Neuronal stem cell (in vitro differentiated cells): ENCODE measurements at regions not wholly inside any gene's neighbourhood (a gene's known extent, or its start where the extent isn't known, plus 50 kb on each side); places are given as distances from the start of the nearest gene placed in this dataset.
"Not testable (repeated sequence)": the region's sequence is repeated elsewhere in the genome, so short reads cannot be mapped to it uniquely, and the experiment has no call there.

ENCODE experiments used
- DNase-seq: peaks from one replicate; pipeline ENCODE4 v3.0.0-alpha.2; 2013; ENCODE audit warnings: low spot score
- H2AFZ ChIP-seq: one replicate; pipeline ENCODE4 v1.6.1; 2013; ENCODE audit warnings: mild to moderate bottlenecking, low read length, inconsistent platforms
- H2AK5ac ChIP-seq: 2 replicates; pipeline ENCODE4 v1.6.1; 2013; ENCODE audit warnings: low read depth, mild to moderate bottlenecking, inconsistent platforms, low read length, moderate library complexity, mixed read lengths
- H2BK120ac ChIP-seq: 2 replicates; pipeline ENCODE4 v1.6.1; 2013; ENCODE audit warnings: low read depth, mild to moderate bottlenecking, inconsistent platforms, low read length, moderate library complexity, mixed read lengths
- H2BK12ac ChIP-seq: one replicate; pipeline ENCODE4 v1.6.1; 2013; ENCODE audit warnings: low read length, inconsistent platforms
- H2BK15ac ChIP-seq: 2 replicates; pipeline ENCODE4 v1.6.1; 2013; ENCODE audit warnings: mild to moderate bottlenecking, low read length, inconsistent platforms, mixed read lengths
- H2BK5ac ChIP-seq: one replicate; pipeline ENCODE4 v1.6.1; 2013; ENCODE audit warnings: inconsistent platforms, mild to moderate bottlenecking, low read length, moderate library complexity
- H3K14ac ChIP-seq: one replicate; pipeline ENCODE4 v1.6.1; 2013; ENCODE audit warnings: low read length, inconsistent platforms
- H3K18ac ChIP-seq: 2 replicates; pipeline ENCODE4 v1.6.1; 2013; ENCODE audit warnings: low read length, inconsistent platforms
- H3K23ac ChIP-seq: 2 replicates; pipeline ENCODE4 v1.6.1; 2013; ENCODE audit warnings: low read depth, mild to moderate bottlenecking, mixed read lengths, low read length, inconsistent platforms; ENCODE audit not compliant: poor library complexity
- H3K27ac ChIP-seq: replicated peaks from 3 replicates; pipeline ENCODE4 v1.5.1; 2013; ENCODE audit warnings: low read length, inconsistent platforms
- H3K27me3 ChIP-seq, 3 experiments: 2 replicates each; pipeline ENCODE4 v1.6.1; 2013; ENCODE audit warnings: low read length in 3 of 3, mild to moderate bottlenecking in 2 of 3, inconsistent platforms in 1 of 3, low read depth in 1 of 3, mixed read lengths in 1 of 3, moderate library complexity in 1 of 3; ENCODE audit not compliant: control insufficient read depth in 3 of 3, insufficient read depth in 3 of 3
- H3K36me3 ChIP-seq, 2 donors: replicated peaks in 1 of 2; 2 replicates each; pipeline ENCODE4 v1.6.1; 2013; ENCODE audit warnings: low read length in 2 of 2; ENCODE audit not compliant: control insufficient read depth in 2 of 2, insufficient read depth in 2 of 2
- H3K4ac ChIP-seq: 2 replicates; pipeline ENCODE4 v1.6.1; 2013; ENCODE audit warnings: inconsistent platforms, mild to moderate bottlenecking, low read length, moderate library complexity
- H3K4me1 ChIP-seq, 2 donors: 1 replicate in 1 of 2; 2 replicates in 1 of 2; pipeline ENCODE4 v1.6.1; 2013; ENCODE audit warnings: low read length in 2 of 2, low read depth in 1 of 2; ENCODE audit not compliant: control insufficient read depth in 2 of 2, insufficient read depth in 1 of 2
- H3K4me2 ChIP-seq: one replicate; pipeline ENCODE4 v1.6.1; 2013; ENCODE audit warnings: mild to moderate bottlenecking, low read length, inconsistent platforms; ENCODE audit not compliant: insufficient read depth, poor library complexity, severe bottlenecking
- H3K4me3 ChIP-seq, 2 donors: 2 replicates each; pipeline ENCODE4 v1.5.1; 2013; ENCODE audit warnings: low read length in 2 of 2, mild to moderate bottlenecking in 2 of 2, inconsistent platforms in 1 of 2, moderate library complexity in 1 of 2
- H3K79me1 ChIP-seq: one replicate; pipeline ENCODE4 v1.6.1; 2013; ENCODE audit warnings: low read depth, mild to moderate bottlenecking, inconsistent platforms, low read length, moderate library complexity
- H3K9ac ChIP-seq: one replicate; pipeline ENCODE4 v1.6.1; 2013; ENCODE audit warnings: mild to moderate bottlenecking, low read depth, low read length, inconsistent platforms; ENCODE audit not compliant: poor library complexity
- H3K9me3 ChIP-seq, 2 donors: replicated peaks in 1 of 2; 2 replicates each; pipeline versions ENCODE3 to v1.6.1; 2013; ENCODE audit warnings: low read length in 2 of 2, mild to moderate bottlenecking in 2 of 2, inconsistent platforms in 1 of 2, low read depth in 1 of 2, mixed read lengths in 1 of 2, moderate library complexity in 1 of 2; ENCODE audit not compliant: control insufficient read depth in 2 of 2, insufficient read depth in 1 of 2
- H4K8ac ChIP-seq: one replicate; pipeline ENCODE4 v1.6.1; 2013; ENCODE audit warnings: low read depth, mild to moderate bottlenecking, inconsistent platforms, low read length, moderate library complexity
- H4K91ac ChIP-seq: one replicate; pipeline ENCODE4 v1.6.1; 2013; ENCODE audit warnings: low read length, low read depth, mild to moderate bottlenecking, inconsistent platforms; ENCODE audit not compliant: poor library complexity
- WGBS, 2 donors: extraction: QIAGEN DNeasy Blood & Tissue Kit; methylation state at CpG; one replicate each; pipeline ENCODE4 v1.1.7; 2013; ENCODE audit warnings: missing lambda C conversion rate in 2 of 2, mixed read lengths in 1 of 2; ENCODE audit not compliant: insufficient read length in 2 of 2, insufficient replicate concordance in 1 of 2; ENCODE audit errors: extremely low coverage in 2 of 2; 5-methylcytosine and 5-hydroxymethylcytosine counted together

DNA sequence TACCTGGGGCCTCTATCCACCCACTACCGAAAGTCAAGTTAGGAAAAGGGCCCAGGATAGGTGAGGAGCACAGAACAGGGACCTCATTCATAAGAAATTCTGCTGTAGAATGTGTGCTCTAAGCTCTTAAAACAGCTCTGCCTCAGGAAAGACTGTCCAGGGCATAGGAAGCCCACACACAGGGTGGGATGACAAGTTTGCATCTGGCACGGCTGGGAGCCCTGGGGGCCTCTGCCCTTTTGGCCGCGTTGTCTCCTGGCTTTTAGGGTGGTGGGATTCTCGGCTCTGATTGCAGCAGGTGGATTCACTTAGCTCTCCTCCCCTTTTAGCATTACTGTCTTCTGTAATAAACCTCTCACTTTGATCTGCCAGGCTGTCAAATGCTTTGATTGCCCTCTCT, 389.5 kb upstream of the ZNF337 start:
- not testable (repeated sequence) for H2AFZ ChIP-seq, H2BK12ac ChIP-seq, H2BK5ac ChIP-seq, H3K4me3 ChIP-seq, H3K4ac ChIP-seq, H3K23ac ChIP-seq, H2BK120ac ChIP-seq, H3K27ac ChIP-seq, H2AK5ac ChIP-seq, H3K9me3 ChIP-seq, H3K4me2 ChIP-seq, H3K4me1 ChIP-seq, H3K27me3 ChIP-seq, H3K36me3 ChIP-seq, DNase-seq, H3K18ac ChIP-seq, H3K9ac ChIP-seq, H3K14ac ChIP-seq, H2BK15ac ChIP-seq, H4K8ac ChIP-seq, H3K79me1 ChIP-seq, H4K91ac ChIP-seq
- WGBS, 2 donors, result no CpG with 5 or more reads among the region's 5 CpGs

DNA sequence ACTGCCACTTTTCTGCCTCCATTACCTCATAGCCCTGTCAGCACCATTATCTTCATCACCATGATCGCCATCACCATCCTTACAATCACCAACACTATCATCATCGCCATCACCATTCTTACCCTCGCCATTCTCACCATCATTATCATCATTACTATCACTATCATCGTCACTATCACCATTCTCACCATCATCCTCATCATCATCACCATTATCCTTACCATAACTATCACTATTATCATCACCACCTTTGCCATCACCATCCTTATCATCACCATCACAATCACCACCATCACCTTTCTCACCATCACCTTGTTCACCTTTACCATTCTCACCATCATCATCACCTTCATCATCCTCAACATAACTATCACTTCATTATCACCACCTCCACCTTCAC, 377.3 kb upstream of the ZNF337 start:
- not testable (repeated sequence) for H3K9me3 ChIP-seq, H2BK5ac ChIP-seq, H3K27me3 ChIP-seq, H3K4me3 ChIP-seq, H3K4me2 ChIP-seq, H2AK5ac ChIP-seq, H3K18ac ChIP-seq, H3K9ac ChIP-seq, H3K4ac ChIP-seq, H3K23ac ChIP-seq, DNase-seq, H2BK15ac ChIP-seq, H3K36me3 ChIP-seq, H3K14ac ChIP-seq, H2BK120ac ChIP-seq, H3K79me1 ChIP-seq, H2AFZ ChIP-seq, H4K91ac ChIP-seq, H4K8ac ChIP-seq, H3K4me1 ChIP-seq, H3K27ac ChIP-seq, H2BK12ac ChIP-seq
- WGBS, 2 donors, result 100% methylated on average over 3 of the region's 4 CpGs

DNA sequence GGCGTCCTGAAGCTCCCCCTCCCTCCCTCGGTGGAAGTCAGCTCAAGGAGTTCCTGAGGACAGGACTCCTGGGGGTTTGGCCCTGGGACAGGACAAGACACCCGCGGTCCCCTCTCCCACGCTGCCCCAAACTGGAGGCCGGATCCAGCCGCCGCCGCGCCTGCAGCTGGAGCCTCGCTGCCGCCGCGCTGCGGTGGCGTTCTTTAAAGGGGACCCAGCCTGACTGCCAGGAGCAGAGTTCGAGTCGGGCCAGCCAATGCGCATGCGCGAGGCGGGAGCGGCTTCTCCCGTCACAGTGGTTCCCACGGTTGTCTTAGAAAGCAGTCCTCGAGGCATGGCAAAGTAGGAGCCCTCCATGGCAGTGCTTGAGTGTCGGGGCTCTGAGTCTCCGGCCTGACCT, 362.7 kb upstream of the ZNF337 start:
- not testable (repeated sequence) for H3K36me3 ChIP-seq, H3K27me3 ChIP-seq, H3K4me2 ChIP-seq, H3K9me3 ChIP-seq, H2AK5ac ChIP-seq, H3K14ac ChIP-seq, H3K18ac ChIP-seq, H3K4me3 ChIP-seq, DNase-seq, H2BK5ac ChIP-seq, H2BK120ac ChIP-seq, H3K4ac ChIP-seq, H3K23ac ChIP-seq, H4K8ac ChIP-seq, H2AFZ ChIP-seq, H3K9ac ChIP-seq, H2BK12ac ChIP-seq, H3K27ac ChIP-seq, H4K91ac ChIP-seq, H3K79me1 ChIP-seq, H2BK15ac ChIP-seq, H3K4me1 ChIP-seq
- WGBS, 2 donors, result no CpG with 5 or more reads among the region's 28 CpGs

DNA sequence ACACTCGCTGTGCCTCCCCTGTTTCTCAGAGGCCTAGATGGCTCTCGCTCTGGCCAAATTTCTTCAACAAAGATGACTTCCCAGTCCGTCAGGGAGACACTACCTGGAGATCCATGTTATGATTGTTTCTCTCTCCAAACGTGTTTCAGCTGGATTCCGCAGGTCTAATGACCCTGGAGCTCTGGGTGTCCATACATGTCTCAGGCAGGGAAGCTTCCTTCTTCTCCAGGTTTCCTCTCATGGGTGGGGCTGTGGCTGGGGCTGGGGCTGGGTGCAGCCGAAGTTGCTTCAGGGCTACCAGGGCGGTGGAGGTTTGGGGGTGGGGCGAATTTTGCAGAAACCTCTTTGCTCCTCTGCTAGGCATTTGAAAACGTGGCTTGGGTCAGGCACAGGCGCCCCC, 361.8 kb upstream of the ZNF337 start:
- not testable (repeated sequence) for H3K14ac ChIP-seq, H2AK5ac ChIP-seq, H3K23ac ChIP-seq, H3K4me2 ChIP-seq, H3K36me3 ChIP-seq, H2AFZ ChIP-seq, H4K91ac ChIP-seq, H4K8ac ChIP-seq, H2BK5ac ChIP-seq, H3K79me1 ChIP-seq, H3K4ac ChIP-seq, H3K18ac ChIP-seq, H3K9me3 ChIP-seq, H3K9ac ChIP-seq, DNase-seq, H3K4me3 ChIP-seq, H2BK15ac ChIP-seq, H2BK12ac ChIP-seq, H3K27me3 ChIP-seq, H2BK120ac ChIP-seq, H3K27ac ChIP-seq, H3K4me1 ChIP-seq
- no CpG with 5 or more reads among the region's 10 CpGs for WGBS, 2 donors
